Right lobe of liver (tissue), 6 donors: ENCODE measurements at regions not wholly inside any gene's neighbourhood (a gene's known extent, or its start where the extent isn't known, plus 50 kb on each side); places are given as distances from the start of the nearest gene placed in this dataset.

Experiments
- ATAC-seq, 4 donors: fragments of 200-7000 bp; cut with Tn5 transposase; one replicate each; pipeline ENCODE4 v1.9.1; 2020; ENCODE audit warnings: mild to moderate bottlenecking in 4 of 4, moderate library complexity in 4 of 4
- DNase-seq, 3 donors: peaks; one replicate each; pipeline ENCODE4 v3.0.0-alpha.2; 2020
- H3K27ac ChIP-seq, 3 donors: fragments of 200-600 bp; one replicate each; pipeline ENCODE4 v1.8.0; 2022
- H3K27me3 ChIP-seq, 2 donors: fragments of 200-600 bp; one replicate each; pipeline ENCODE4 v1.8.0; 2022
- H3K36me3 ChIP-seq, 4 donors: fragments of 200-600 bp; sonication (generic) in 1 of 4; one replicate each; pipeline versions ENCODE4 v1.5.1 to v1.8.0; 2017 to 2022; ENCODE audit warnings: control low read depth in 1 of 4
- H3K4me1 ChIP-seq, 4 donors: fragments of 200-600 bp; sonication (generic) in 1 of 4; one replicate each; pipeline versions ENCODE4 v1.5.1 to v1.8.0; 2017 to 2022; ENCODE audit warnings: control low read depth in 1 of 4
- H3K4me3 ChIP-seq, 3 donors: fragments of 200-600 bp; one replicate each; pipeline ENCODE4 v1.8.0; 2022
- H3K9me3 ChIP-seq, 4 donors: fragments of 200-600 bp; sonication (generic) in 1 of 4; one replicate each; pipeline versions ENCODE4 v1.5.1 to v1.8.0; 2017 to 2022; ENCODE audit warnings: control low read depth in 1 of 4
- POLR2A ChIP-seq: fragments of 450-650 bp; IDR thresholded peaks from one replicate; pipeline ENCODE4 v1.6.1; 2017; ENCODE audit warnings: antibody characterized with exemption, mild to moderate bottlenecking
- WGBS: methylation state at CpG from one replicate; pipeline ENCODE4 v1.1.6; 2018; ENCODE audit warnings: low coverage, low lambda C conversion rate; ENCODE audit not compliant: insufficient coverage; ENCODE audit errors: missing lambda C conversion rate; 5-methylcytosine and 5-hydroxymethylcytosine counted together
- intact Hi-C, 2 donors: fragments of 100-400 bp; cut with DNase I; formaldehyde crosslinking; loops; one replicate each; pipeline versions ENCODE4 v1.11.2 to v1.14.1; 2022
- TF ChIP-seq, protein P1 (sequence below), 4 donors: fragments of 200-600 bp in 3 of 4; fragments of 450-650 bp in 1 of 4; IDR thresholded peaks; one replicate each; pipeline versions ENCODE4 v1.5.1 to v1.8.0; 2016 to 2022; ENCODE audit warnings: antibody characterized with exemption in 4 of 4, mild to moderate bottlenecking in 2 of 4
- donor health status: DM: no; HTN: yes; CAD: no.
- donor health status: DM: no; HTN: no; CAD: no.
- donor health status: DM: no; HTN: no; CAD: no.
- donor health status: DM: no; HTN: yes; CAD: no.
- donor health status: DM: no; HTN: yes; CAD: no.

GRCh38 chr11:112565551-112565950 is 304.9 kb upstream of the PLET1 start:
- intact Hi-C loops: no loop called here
- no peaks in the 10 kb centered on the region for H3K9me3 ChIP-seq
- no peaks in the 10 kb centered on the region for H3K36me3 ChIP-seq
- no peak for TF ChIP-seq POLR2A
- TF ChIP-seq, protein P1, sequence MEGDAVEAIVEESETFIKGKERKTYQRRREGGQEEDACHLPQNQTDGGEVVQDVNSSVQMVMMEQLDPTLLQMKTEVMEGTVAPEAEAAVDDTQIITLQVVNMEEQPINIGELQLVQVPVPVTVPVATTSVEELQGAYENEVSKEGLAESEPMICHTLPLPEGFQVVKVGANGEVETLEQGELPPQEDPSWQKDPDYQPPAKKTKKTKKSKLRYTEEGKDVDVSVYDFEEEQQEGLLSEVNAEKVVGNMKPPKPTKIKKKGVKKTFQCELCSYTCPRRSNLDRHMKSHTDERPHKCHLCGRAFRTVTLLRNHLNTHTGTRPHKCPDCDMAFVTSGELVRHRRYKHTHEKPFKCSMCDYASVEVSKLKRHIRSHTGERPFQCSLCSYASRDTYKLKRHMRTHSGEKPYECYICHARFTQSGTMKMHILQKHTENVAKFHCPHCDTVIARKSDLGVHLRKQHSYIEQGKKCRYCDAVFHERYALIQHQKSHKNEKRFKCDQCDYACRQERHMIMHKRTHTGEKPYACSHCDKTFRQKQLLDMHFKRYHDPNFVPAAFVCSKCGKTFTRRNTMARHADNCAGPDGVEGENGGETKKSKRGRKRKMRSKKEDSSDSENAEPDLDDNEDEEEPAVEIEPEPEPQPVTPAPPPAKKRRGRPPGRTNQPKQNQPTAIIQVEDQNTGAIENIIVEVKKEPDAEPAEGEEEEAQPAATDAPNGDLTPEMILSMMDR (IDR thresholded peaks at IDR 0.05): no peak
- H3K27me3 ChIP-seq: no peaks in the 10 kb centered on the region
- WGBS: 79% methylated on average over 5 of the region's 5 CpGs
- no peak overlapping the region for H3K4me3 ChIP-seq
- ATAC-seq (no peak), DNase-seq (no peak)
- peak overlapping the region in 2 of 3 donors; percentile 70 to 88 for H3K27ac ChIP-seq
- peaks cover 0 to 15% (median 4%) of the 10 kb centered on the region in 4 donors for H3K4me1 ChIP-seq

DNA sequence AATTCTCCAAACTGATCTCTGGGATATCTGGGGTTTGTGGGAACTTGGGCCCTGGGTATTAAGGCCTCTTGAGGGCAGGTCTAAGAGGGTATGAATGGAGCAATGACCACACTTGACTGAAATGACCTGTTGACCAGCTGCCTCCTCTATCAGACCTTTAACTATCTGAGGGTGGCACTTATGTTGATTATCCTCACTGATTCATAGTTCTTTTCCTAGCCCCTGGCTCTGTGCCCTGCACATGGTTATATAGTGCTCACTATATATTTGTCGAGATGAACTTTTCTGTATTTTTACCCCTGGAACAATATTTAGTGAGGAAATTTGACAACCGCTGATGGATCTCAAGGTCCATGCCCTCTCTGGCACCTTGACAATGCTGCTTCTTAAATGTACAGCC is 305.5 kb upstream of the PLET1 start:
- WGBS: 57% methylated on average over 1 of the region's 2 CpGs
- no peak for TF ChIP-seq POLR2A
- Histone ChIP-seq H3K27me3 (no peaks in the 10 kb centered on the region), H3K4me3 (no peak overlapping the region), H3K4me1 (peaks cover 0 to 15% (median 4%) of the 10 kb centered on the region in 4 donors), H3K9me3 (no peaks in the 10 kb centered on the region), H3K36me3 (no peaks in the 10 kb centered on the region), H3K27ac (no peak overlapping the region)
- intact Hi-C loops: no loop called here
- DNase-seq: no peak
- ATAC-seq: no peak

- ATAC-seq (no peak), DNase-seq (no peak)
- intact Hi-C loops: no loop called here
- H3K4me3 ChIP-seq: no peak overlapping the region
- peaks cover 0 to 2% (median under 1%) of the 10 kb centered on the region in 4 donors for H3K4me1 ChIP-seq
- no peaks in the 10 kb centered on the region for H3K27me3 ChIP-seq
- H3K27ac ChIP-seq: no peak overlapping the region
- H3K9me3 ChIP-seq: no peaks in the 10 kb centered on the region
- WGBS: 51% methylated on average over 4 of the region's 6 CpGs
- no peaks in the 10 kb centered on the region for H3K36me3 ChIP-seq
- TF ChIP-seq, protein P1 (IDR thresholded peaks at IDR 0.05): no peak
- TF ChIP-seq POLR2A: no peak
Observed at GRCh38 chr11:112570333-112570732, 309.7 kb upstream of the PLET1 start.

- ATAC-seq: no peak
- intact Hi-C loops: no loop called here
- Histone ChIP-seq H3K4me3 (no peak overlapping the region), H3K36me3 (no peaks in the 10 kb centered on the region), H3K27ac (no peak overlapping the region), H3K27me3 (no peaks in the 10 kb centered on the region), H3K9me3 (no peaks in the 10 kb centered on the region), H3K4me1 (no peaks in the 10 kb centered on the region)
- no peak for DNase-seq
- 60% methylated on average over 2 of the region's 3 CpGs for WGBS
- TF ChIP-seq, protein P1 (IDR thresholded peaks at IDR 0.05): no peak
- TF ChIP-seq POLR2A: no peak
Observed at GRCh38 chr11:112579282-112579681, 318.6 kb upstream of the PLET1 start.

- Histone ChIP-seq H3K9me3 (no peaks in the 10 kb centered on the region), H3K27me3 (no peaks in the 10 kb centered on the region), H3K4me1 (no peaks in the 10 kb centered on the region), H3K4me3 (no peak overlapping the region), H3K36me3 (no peaks in the 10 kb centered on the region), H3K27ac (no peak overlapping the region)
- intact Hi-C loops: no loop called here
- DNase-seq: no peak
- no peak for TF ChIP-seq POLR2A
- TF ChIP-seq, protein P1 (IDR thresholded peaks at IDR 0.05): no peak
- ATAC-seq: no peak
Observed at GRCh38 chr11:112580864-112581263, 320.2 kb upstream of the PLET1 start.
